RCC 7860 (cell line): ENCODE measurements at regions not wholly inside any gene's neighbourhood (a gene's known extent, or its start where the extent isn't known, plus 50 kb on each side); places are given as distances from the start of the nearest gene placed in this dataset.
"Not testable (repeated sequence)": the region's sequence is repeated elsewhere in the genome, so short reads cannot be mapped to it uniquely, and the experiment has no call there.

Experiments used
- DNase-seq: peaks from one replicate; pipeline ENCODE4 v3.0.0-alpha.2; 2015; ENCODE audit warnings: low spot score
- FAIRE-seq: peaks from 2 replicates; lab custom pipeline; 2012; peaks lifted over from hg19 to GRCh38; lab: Jason Lieb, UNC

GRCh38 chr3:87625876-87626275 lies 349.5 kb upstream of the POU1F1 start:
- no peak for DNase-seq

GRCh38 chr3:87624860-87625259 lies 348.5 kb upstream of the POU1F1 start:
- FAIRE-seq (no peak), DNase-seq (no peak)

More at GRCh38 chr3:87625876-87626275, 349.5 kb upstream of the POU1F1 start:
- no peak for FAIRE-seq

- DNase-seq (no peak), FAIRE-seq (no peak)
Observed at GRCh38 chr3:87621667-87622066, 345.3 kb upstream of the POU1F1 start.

GRCh38 chr3:87615506-87615905 lies 339.1 kb upstream of the POU1F1 start:
- FAIRE-seq, result no peak
- no peak for DNase-seq

GRCh38 chr3:87614998-87615397 lies 338.6 kb upstream of the POU1F1 start:
- DNase-seq (no peak), FAIRE-seq (no peak)

- FAIRE-seq (no peak), DNase-seq (no peak)
Observed at GRCh38 chr3:87607234-87607633, 330.9 kb upstream of the POU1F1 start.

GRCh38 chr3:87595798-87596197 lies 319.4 kb upstream of the POU1F1 start:
- FAIRE-seq (no peak), DNase-seq (no peak)

GRCh38 chr3:87581240-87581639 lies 304.9 kb upstream of the POU1F1 start:
- DNase-seq (no peak), FAIRE-seq (no peak)

GRCh38 chr3:87576752-87577151 lies 300.4 kb upstream of the POU1F1 start:
- DNase-seq, result no peak
- FAIRE-seq, result no peak

- DNase-seq (no peak), FAIRE-seq (no peak)
Observed at GRCh38 chr3:87575550-87575949, 299.2 kb upstream of the POU1F1 start.

- DNase-seq, result no peak
- FAIRE-seq, result no peak
Observed at GRCh38 chr3:87568331-87568730, 291.9 kb upstream of the POU1F1 start.

GRCh38 chr3:87564438-87564837 lies 288.1 kb upstream of the POU1F1 start:
- DNase-seq (no peak), FAIRE-seq (no peak)

GRCh38 chr3:87563712-87564111 lies 287.3 kb upstream of the POU1F1 start:
- DNase-seq (no peak), FAIRE-seq (no peak)

GRCh38 chr3:87558492-87558891 lies 282.1 kb upstream of the POU1F1 start:
- no peak for FAIRE-seq

GRCh38 chr3:87555290-87555689 lies 278.9 kb upstream of the POU1F1 start:
- DNase-seq (no peak), FAIRE-seq (no peak)

More at GRCh38 chr3:87558492-87558891, 282.1 kb upstream of the POU1F1 start:
- no peak for DNase-seq

GRCh38 chr3:87553058-87553457 lies 276.7 kb upstream of the POU1F1 start:
- no peak for FAIRE-seq
- DNase-seq, result no peak

- FAIRE-seq, result no peak
Observed at GRCh38 chr3:87550892-87551291, 274.5 kb upstream of the POU1F1 start.

GRCh38 chr3:87549208-87549607 lies 272.8 kb upstream of the POU1F1 start:
- FAIRE-seq (no peak), DNase-seq (no peak)

More at GRCh38 chr3:87550892-87551291, 274.5 kb upstream of the POU1F1 start:
- DNase-seq, result no peak

GRCh38 chr3:87548271-87548670 lies 271.9 kb upstream of the POU1F1 start:
- FAIRE-seq, result no peak
- no peak for DNase-seq

GRCh38 chr3:87546216-87546615 lies 269.8 kb upstream of the POU1F1 start:
- FAIRE-seq (no peak), DNase-seq (no peak)

- FAIRE-seq, DNase-seq: not testable (repeated sequence)
Observed at GRCh38 chr3:87543408-87543807, 267.0 kb upstream of the POU1F1 start.

GRCh38 chr3:87541723-87542122 lies 265.3 kb upstream of the POU1F1 start:
- FAIRE-seq (no peak), DNase-seq (no peak)

GRCh38 chr3:87538722-87539121 lies 262.3 kb upstream of the POU1F1 start:
- not testable (repeated sequence) for FAIRE-seq

More at GRCh38 chr3:87538722-87539121, 262.3 kb upstream of the POU1F1 start:
- not testable (repeated sequence) for DNase-seq
